HAP-1 (cell line): ENCODE measurements at regions not wholly inside any gene's neighbourhood (a gene's known extent, or its start where the extent isn't known, plus 50 kb on each side); places are given as distances from the start of the nearest gene placed in this dataset.

Experiments
- DNase-seq, 2 experiments: peaks; one replicate each; pipeline ENCODE4 v3.0.0-alpha.2; 2016 to 2020; ENCODE audit warnings: low spot score in 2 of 2
- H3K27me3 ChIP-seq: fragments of 250-450 bp; sonication (Bioruptor Pico); 2 replicates; pipeline ENCODE4 v1.5.1; 2020; ENCODE audit warnings: low read depth, mild to moderate bottlenecking, moderate library complexity
- H3K36me3 ChIP-seq: fragments of 250-450 bp; sonication (Bioruptor Pico); replicated peaks from 2 replicates; pipeline ENCODE4 v1.5.1; 2020; ENCODE audit warnings: mild to moderate bottlenecking
- H3K4me1 ChIP-seq: fragments of 250-450 bp; sonication (Bioruptor Pico); 2 replicates; pipeline ENCODE4 v1.5.1; 2020; ENCODE audit warnings: mild to moderate bottlenecking
- H3K4me3 ChIP-seq: fragments of 250-450 bp; sonication (Bioruptor Pico); 2 replicates; pipeline ENCODE4 v1.5.1; 2020; ENCODE audit warnings: mild to moderate bottlenecking, moderate library complexity
- H3K9me3 ChIP-seq: fragments of 250-450 bp; sonication (Bioruptor Pico); 2 replicates; pipeline ENCODE4 v1.5.1; 2020; ENCODE audit warnings: mild to moderate bottlenecking, moderate library complexity
- in situ Hi-C: fragments of 300-500 bp; cut with MboI; formaldehyde crosslinking; loops from 3 replicates; pipeline ENCODE4 v1.14.3; 2020; ENCODE audit warnings: low sequenced_read_pairs, inconsistent platforms, mixed read lengths

DNA sequence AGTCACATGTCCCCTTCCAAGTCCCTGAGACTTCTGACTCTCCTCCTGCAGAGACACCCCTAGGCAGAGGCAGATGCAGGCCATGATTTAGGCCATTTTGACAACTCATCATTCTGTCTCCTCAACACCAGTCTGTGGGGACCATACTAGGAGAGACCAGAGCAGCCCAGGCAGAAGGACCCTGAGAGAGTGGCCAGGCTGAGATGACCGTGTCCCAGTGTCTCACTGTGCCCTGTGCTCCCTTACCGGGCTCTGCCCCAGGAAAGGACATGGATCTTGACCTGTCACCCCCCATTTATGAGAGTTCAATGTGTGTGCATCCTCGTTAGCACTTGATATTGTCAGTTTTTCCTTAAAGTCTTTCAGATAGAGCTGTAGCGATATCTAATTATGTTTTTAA is 52.4 kb upstream of the IGLL5 start:
- no peaks in the 10 kb centered on the region for H3K9me3 ChIP-seq
- no peak overlapping the region for H3K4me3 ChIP-seq
- no peaks in the 10 kb centered on the region for H3K36me3 ChIP-seq
- no peak for DNase-seq
- H3K4me1 ChIP-seq = no peaks in the 10 kb centered on the region
- in situ Hi-C loops = no loop called here
- peaks cover 8% of the 10 kb centered on the region for H3K27me3 ChIP-seq

- H3K27me3 ChIP-seq = peaks cover 10% of the 10 kb centered on the region
- no peak overlapping the region for H3K4me3 ChIP-seq
- H3K9me3 ChIP-seq = no peaks in the 10 kb centered on the region
- no peaks in the 10 kb centered on the region for H3K4me1 ChIP-seq
- DNase-seq = no peak
- in situ Hi-C loops = no loop called here
- no peaks in the 10 kb centered on the region for H3K36me3 ChIP-seq
These were observed 51.8 kb upstream of the IGLL5 start for GRCh38 chr22:22835771-22836291.

DNA sequence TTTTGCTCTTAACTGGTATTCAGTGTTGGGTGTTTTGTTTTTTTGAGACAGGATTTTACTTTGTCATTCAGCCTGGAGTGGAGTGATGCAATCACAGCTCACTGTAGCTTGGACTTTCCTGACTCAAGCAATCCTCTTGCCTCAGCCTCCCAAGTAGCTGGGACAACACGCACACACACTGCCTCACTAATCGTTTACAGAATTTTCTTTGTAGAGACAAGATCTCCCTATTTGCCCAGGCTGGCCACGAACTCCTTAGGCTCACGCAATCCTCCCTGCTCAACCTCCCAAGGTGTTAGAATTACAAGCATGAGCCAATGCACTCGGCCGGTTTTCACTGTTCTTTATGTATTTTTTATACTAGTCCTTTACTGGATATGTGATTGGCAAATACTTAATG is 51.0 kb upstream of the IGLL5 start:
- H3K36me3 ChIP-seq = no peaks in the 10 kb centered on the region
- peaks cover 10% of the 10 kb centered on the region for H3K27me3 ChIP-seq
- H3K9me3 ChIP-seq = no peaks in the 10 kb centered on the region
- H3K4me3 ChIP-seq = no peak overlapping the region
- no peaks in the 10 kb centered on the region for H3K4me1 ChIP-seq
- in situ Hi-C loops = no loop called here
- no peak for DNase-seq
